GM21529 (cell line): ENCODE measurements at regions not wholly inside any gene's neighbourhood (a gene's known extent, or its start where the extent isn't known, plus 50 kb on each side); places are given as distances from the start of the nearest gene placed in this dataset.
"Not testable (repeated sequence)": the region's sequence is repeated elsewhere in the genome, so short reads cannot be mapped to it uniquely, and the experiment has no call there.

Experiments
- ATAC-seq: cut with Tn5 transposase; IDR thresholded peaks from one replicate; pipeline ENCODE4 v1.9.1; 2021; ENCODE audit not compliant: unreplicated experiment

- no peak for ATAC-seq
These were observed 167.3 kb upstream of the TMCC3 start for GRCh38 chr12:94817695-94818075.

- ATAC-seq: not testable (repeated sequence)
These were observed 166.8 kb upstream of the TMCC3 start for GRCh38 chr12:94817201-94817600.

- not testable (repeated sequence) for ATAC-seq
These were observed 166.4 kb upstream of the TMCC3 start for GRCh38 chr12:94816746-94817145.

- ATAC-seq: no peak
These were observed 165.6 kb upstream of the TMCC3 start for GRCh38 chr12:94815958-94816357.

GRCh38 chr12:94815450-94815849, 165.1 kb upstream of the TMCC3 start:
- ATAC-seq: no peak

GRCh38 chr12:94813314-94813713, 163.0 kb upstream of the TMCC3 start:
- ATAC-seq: no peak

GRCh38 chr12:94812345-94812744, 162.0 kb upstream of the TMCC3 start:
- peak; percentile 56 for ATAC-seq

GRCh38 chr12:94811611-94812010, 161.3 kb upstream of the TMCC3 start:
- no peak for ATAC-seq

GRCh38 chr12:94807951-94808350, 157.6 kb upstream of the TMCC3 start:
- no peak for ATAC-seq

- ATAC-seq: no peak
These were observed 156.3 kb upstream of the TMCC3 start for GRCh38 chr12:94806617-94807016.

- ATAC-seq: no peak
These were observed 155.6 kb upstream of the TMCC3 start for GRCh38 chr12:94805749-94806529.

GRCh38 chr12:94803939-94804338, 153.6 kb upstream of the TMCC3 start:
- no peak for ATAC-seq

GRCh38 chr12:94802796-94803195, 152.4 kb upstream of the TMCC3 start:
- no peak for ATAC-seq

GRCh38 chr12:94801745-94802144, 151.4 kb upstream of the TMCC3 start:
- no peak for ATAC-seq

- ATAC-seq: no peak
These were observed 148.8 kb upstream of the TMCC3 start for GRCh38 chr12:94799136-94799535.

GRCh38 chr12:94798113-94798512, 147.8 kb upstream of the TMCC3 start:
- no peak for ATAC-seq

GRCh38 chr12:94795520-94795919, 145.2 kb upstream of the TMCC3 start:
- ATAC-seq: no peak

- no peak for ATAC-seq
These were observed 144.7 kb upstream of the TMCC3 start for GRCh38 chr12:94795044-94795443.

- no peak for ATAC-seq
These were observed 142.8 kb upstream of the TMCC3 start for GRCh38 chr12:94793191-94793595.

- ATAC-seq: no peak
These were observed 142.3 kb upstream of the TMCC3 start for GRCh38 chr12:94792693-94793092.

- ATAC-seq: no peak
These were observed 141.6 kb upstream of the TMCC3 start for GRCh38 chr12:94791933-94792332.

GRCh38 chr12:94790825-94791224, 140.5 kb upstream of the TMCC3 start:
- no peak for ATAC-seq

GRCh38 chr12:94790370-94790769, 140.0 kb upstream of the TMCC3 start:
- no peak for ATAC-seq
